ENCODE measurements at regions not wholly inside any gene's neighbourhood (a gene's known extent, or its start where the extent isn't known, plus 50 kb on each side); places are given as distances from the start of the nearest gene placed in this dataset.

GRCh38 chr3:34837848-34838741, 801.2 kb upstream of the ARPP21 start:
- TF ChIP-seq, protein P1, sequence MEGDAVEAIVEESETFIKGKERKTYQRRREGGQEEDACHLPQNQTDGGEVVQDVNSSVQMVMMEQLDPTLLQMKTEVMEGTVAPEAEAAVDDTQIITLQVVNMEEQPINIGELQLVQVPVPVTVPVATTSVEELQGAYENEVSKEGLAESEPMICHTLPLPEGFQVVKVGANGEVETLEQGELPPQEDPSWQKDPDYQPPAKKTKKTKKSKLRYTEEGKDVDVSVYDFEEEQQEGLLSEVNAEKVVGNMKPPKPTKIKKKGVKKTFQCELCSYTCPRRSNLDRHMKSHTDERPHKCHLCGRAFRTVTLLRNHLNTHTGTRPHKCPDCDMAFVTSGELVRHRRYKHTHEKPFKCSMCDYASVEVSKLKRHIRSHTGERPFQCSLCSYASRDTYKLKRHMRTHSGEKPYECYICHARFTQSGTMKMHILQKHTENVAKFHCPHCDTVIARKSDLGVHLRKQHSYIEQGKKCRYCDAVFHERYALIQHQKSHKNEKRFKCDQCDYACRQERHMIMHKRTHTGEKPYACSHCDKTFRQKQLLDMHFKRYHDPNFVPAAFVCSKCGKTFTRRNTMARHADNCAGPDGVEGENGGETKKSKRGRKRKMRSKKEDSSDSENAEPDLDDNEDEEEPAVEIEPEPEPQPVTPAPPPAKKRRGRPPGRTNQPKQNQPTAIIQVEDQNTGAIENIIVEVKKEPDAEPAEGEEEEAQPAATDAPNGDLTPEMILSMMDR (IDR thresholded peaks at IDR 0.05) = no peak
- intact Hi-C loops (cut with DNase I) = no loop called here
- no peak for DNase-seq
- H3K4me1 ChIP-seq = no peaks in the 10 kb centered on the region
- no peak for ATAC-seq
- no peaks in the 10 kb centered on the region for H3K27me3 ChIP-seq (ENCODE audit: insufficient read depth in 3 of 3, low read length in 2 of 3)
- 71 to 86% (median 76%) methylated on average over 4 of the region's 4 CpGs for WGBS, 3 donors
- no peaks in the 10 kb centered on the region for H3K36me3 ChIP-seq (ENCODE audit: insufficient read depth in 1 of 2, low read depth in 1 of 2)
- H3K27ac ChIP-seq = no peak overlapping the region
- no peaks in the 10 kb centered on the region for H3K9me3 ChIP-seq
- H3K4me3 ChIP-seq = no peak overlapping the region

- Histone ChIP-seq H3K4me1 (no peaks in the 10 kb centered on the region), H3K9me3 (no peaks in the 10 kb centered on the region), H3K27ac (no peak overlapping the region), H3K36me3 (ENCODE audit: insufficient read depth in 1 of 2, low read depth in 1 of 2) (no peaks in the 10 kb centered on the region), H3K27me3 (ENCODE audit: insufficient read depth in 3 of 3, low read length in 2 of 3) (peaks cover 0 to 2% (median 0%) of the 10 kb centered on the region in 3 donors), H3K4me3 (no peak overlapping the region)
- DNase-seq = no peak
- no peak for ATAC-seq
- TF ChIP-seq, protein P1 (IDR thresholded peaks at IDR 0.05) = no peak
- WGBS, 3 donors = 29 to 35% (median 32%) methylated on average over 4 of the region's 4 CpGs
- intact Hi-C loops (cut with DNase I) = no loop called here
Observed at GRCh38 chr3:34842706-34843480, 796.4 kb upstream of the ARPP21 start.

GRCh38 chr3:34844323-34844620, 795.1 kb upstream of the ARPP21 start:
- H3K27ac ChIP-seq = no peak overlapping the region
- H3K4me3 ChIP-seq = no peak overlapping the region
- 23 to 34% (median 24%) methylated on average over 2 of the region's 2 CpGs for WGBS, 3 donors
- DNase-seq = no peak
- ATAC-seq = no peak
- peaks cover 0 to 2% (median 0%) of the 10 kb centered on the region in 3 donors for H3K27me3 ChIP-seq (ENCODE audit: insufficient read depth in 3 of 3, low read length in 2 of 3)
- TF ChIP-seq, protein P1 (IDR thresholded peaks at IDR 0.05) = no peak
- H3K36me3 ChIP-seq (ENCODE audit: insufficient read depth in 1 of 2, low read depth in 1 of 2) = no peaks in the 10 kb centered on the region
- H3K9me3 ChIP-seq = no peaks in the 10 kb centered on the region
- intact Hi-C loops (cut with DNase I) = no loop called here
- no peaks in the 10 kb centered on the region for H3K4me1 ChIP-seq

- 91 to 98% (median 96%) methylated on average over 1 of the region's 1 CpG for WGBS, 3 donors
- TF ChIP-seq, protein P1 (IDR thresholded peaks at IDR 0.05) = no peak
- ATAC-seq (no peak), DNase-seq (no peak)
- Histone ChIP-seq H3K27ac (no peak overlapping the region), H3K4me1 (no peaks in the 10 kb centered on the region), H3K27me3 (ENCODE audit: insufficient read depth in 3 of 3, low read length in 2 of 3) (no peaks in the 10 kb centered on the region), H3K4me3 (no peak overlapping the region), H3K9me3 (no peaks in the 10 kb centered on the region), H3K36me3 (ENCODE audit: insufficient read depth in 1 of 2, low read depth in 1 of 2) (no peaks in the 10 kb centered on the region)
- intact Hi-C loops (cut with DNase I) = no loop called here
Observed at GRCh38 chr3:34851137-34851536, 788.2 kb upstream of the ARPP21 start.
